Keratinocyte (primary cell): ENCODE measurements at regions not wholly inside any gene's neighbourhood (a gene's known extent, or its start where the extent isn't known, plus 50 kb on each side); places are given as distances from the start of the nearest gene placed in this dataset.

Source experiments
- CTCF ChIP-seq, 3 experiments: IDR thresholded peaks in 1 of 3; conservative IDR thresholded peaks in 1 of 3; optimal IDR thresholded peaks in 1 of 3; 2 replicates in 2 of 3; 3 replicates in 1 of 3; pipeline versions ENCODE3 to v1.5.1; 2011; ENCODE audit warnings: low read length in 3 of 3, mild to moderate bottlenecking in 3 of 3, moderate library complexity in 2 of 3, control low read depth in 1 of 3, inconsistent platforms in 1 of 3; ENCODE audit not compliant: insufficient read depth in 2 of 3; ENCODE audit errors: extremely low read depth in 1 of 3
- EZH2 ChIP-seq: IDR thresholded peaks from one replicate; pipeline ENCODE4 v1.6.1; 2012; ENCODE audit warnings: inconsistent platforms, mild to moderate bottlenecking, low read length, moderate library complexity

- peak; percentile 70 to 72 (median 70) for TF ChIP-seq CTCF (optimal IDR thresholded peaks at IDR 0.05 in 1 of 3, IDR thresholded peaks at IDR 0.05 in 1 of 3, conservative IDR thresholded peaks at IDR 0.05 in 1 of 3; ENCODE audit: extremely low read depth in 1 of 3, insufficient read depth in 2 of 3, low read length in 3 of 3)
- TF ChIP-seq EZH2: no peak
These were observed 571.9 kb upstream of the LCORL start for GRCh38 chr4:18593297-18594002.
